ENCODE measurements at regions not wholly inside any gene's neighbourhood (a gene's known extent, or its start where the extent isn't known, plus 50 kb on each side); places are given as distances from the start of the nearest gene placed in this dataset.

GRCh38 chr6:115706324-115706723, 354.4 kb downstream of the FRK start:
- Histone ChIP-seq H3K4me1 (ENCODE audit: insufficient read depth) (no peaks in the 10 kb centered on the region), H3K79me2 (replicated peaks; ENCODE audit: insufficient read depth) (no peaks in the 10 kb centered on the region), H3K9me2 (ENCODE audit: insufficient read depth) (no peaks in the 10 kb centered on the region), H3F3A (replicated peaks; ENCODE audit: low read depth) (no peaks in the 10 kb centered on the region), H3K36me3 (ENCODE audit: insufficient read depth) (no peaks in the 10 kb centered on the region), H3K4me3 (no peak overlapping the region), H3K27ac (ENCODE audit: low read depth) (no peak overlapping the region), H4K20me1 (replicated peaks; ENCODE audit: insufficient read depth) (no peaks in the 10 kb centered on the region; the same call in 1 of the 2 replicates), H3K27me3 (ENCODE audit: insufficient read depth) (no peaks in the 10 kb centered on the region), H2AFZ (no peak overlapping the region), H3K4me2 (no peak overlapping the region)
- Mint-ChIP-seq H3K27me3 (ENCODE audit: insufficient read depth, low read depth, poor library complexity) (no peaks in the 10 kb centered on the region), H3K9me3 (no peaks in the 10 kb centered on the region; the same call in 1 of the 3 replicates), H3K36me3 (ENCODE audit: low read depth) (no peaks in the 10 kb centered on the region), H3K27ac (no peak overlapping the region), H3K4me3 (no peak overlapping the region), H3K4me1 (no peaks in the 10 kb centered on the region)
- TF ChIP-seq ZNF114 (CRISPR knock-in tag; IDR thresholded peaks at IDR 0.05) (no peak), STAT1 (IDR thresholded peaks at IDR 0.05; ENCODE audit: unreplicated experiment) (no peak), ZNF331 (CRISPR knock-in tag; IDR thresholded peaks at IDR 0.05; ENCODE audit: low read depth) (no peak), ZNF462 (CRISPR knock-in tag; IDR thresholded peaks at IDR 0.05) (no peak), POLR2AphosphoS5 (IDR thresholded peaks at IDR 0.05; ENCODE audit: low read depth) (no peak), CREB1 (CRISPR knock-in tag; IDR thresholded peaks at IDR 0.05; ENCODE audit: low read depth) (no peak), NANOG (IDR thresholded peaks at IDR 0.05; ENCODE audit: borderline replicate concordance) (no peak), JUNB (IDR thresholded peaks at IDR 0.05; ENCODE audit: unreplicated experiment) (no peak), EZH2phosphoT487 (IDR thresholded peaks at IDR 0.05; ENCODE audit: unreplicated experiment) (no peak), EZH2 (IDR thresholded peaks at IDR 0.05; ENCODE audit: low read depth, unreplicated experiment) (no peak), CTCF (conservative IDR thresholded peaks at IDR 0.05; ENCODE audit: low read depth in 2 of 2) (no peak)
- TF ChIP-seq, protein P1, sequence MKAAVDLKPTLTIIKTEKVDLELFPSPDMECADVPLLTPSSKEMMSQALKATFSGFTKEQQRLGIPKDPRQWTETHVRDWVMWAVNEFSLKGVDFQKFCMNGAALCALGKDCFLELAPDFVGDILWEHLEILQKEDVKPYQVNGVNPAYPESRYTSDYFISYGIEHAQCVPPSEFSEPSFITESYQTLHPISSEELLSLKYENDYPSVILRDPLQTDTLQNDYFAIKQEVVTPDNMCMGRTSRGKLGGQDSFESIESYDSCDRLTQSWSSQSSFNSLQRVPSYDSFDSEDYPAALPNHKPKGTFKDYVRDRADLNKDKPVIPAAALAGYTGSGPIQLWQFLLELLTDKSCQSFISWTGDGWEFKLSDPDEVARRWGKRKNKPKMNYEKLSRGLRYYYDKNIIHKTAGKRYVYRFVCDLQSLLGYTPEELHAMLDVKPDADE (IDR thresholded peaks at IDR 0.05) = no peak
- TF ChIP-seq, protein P2, sequence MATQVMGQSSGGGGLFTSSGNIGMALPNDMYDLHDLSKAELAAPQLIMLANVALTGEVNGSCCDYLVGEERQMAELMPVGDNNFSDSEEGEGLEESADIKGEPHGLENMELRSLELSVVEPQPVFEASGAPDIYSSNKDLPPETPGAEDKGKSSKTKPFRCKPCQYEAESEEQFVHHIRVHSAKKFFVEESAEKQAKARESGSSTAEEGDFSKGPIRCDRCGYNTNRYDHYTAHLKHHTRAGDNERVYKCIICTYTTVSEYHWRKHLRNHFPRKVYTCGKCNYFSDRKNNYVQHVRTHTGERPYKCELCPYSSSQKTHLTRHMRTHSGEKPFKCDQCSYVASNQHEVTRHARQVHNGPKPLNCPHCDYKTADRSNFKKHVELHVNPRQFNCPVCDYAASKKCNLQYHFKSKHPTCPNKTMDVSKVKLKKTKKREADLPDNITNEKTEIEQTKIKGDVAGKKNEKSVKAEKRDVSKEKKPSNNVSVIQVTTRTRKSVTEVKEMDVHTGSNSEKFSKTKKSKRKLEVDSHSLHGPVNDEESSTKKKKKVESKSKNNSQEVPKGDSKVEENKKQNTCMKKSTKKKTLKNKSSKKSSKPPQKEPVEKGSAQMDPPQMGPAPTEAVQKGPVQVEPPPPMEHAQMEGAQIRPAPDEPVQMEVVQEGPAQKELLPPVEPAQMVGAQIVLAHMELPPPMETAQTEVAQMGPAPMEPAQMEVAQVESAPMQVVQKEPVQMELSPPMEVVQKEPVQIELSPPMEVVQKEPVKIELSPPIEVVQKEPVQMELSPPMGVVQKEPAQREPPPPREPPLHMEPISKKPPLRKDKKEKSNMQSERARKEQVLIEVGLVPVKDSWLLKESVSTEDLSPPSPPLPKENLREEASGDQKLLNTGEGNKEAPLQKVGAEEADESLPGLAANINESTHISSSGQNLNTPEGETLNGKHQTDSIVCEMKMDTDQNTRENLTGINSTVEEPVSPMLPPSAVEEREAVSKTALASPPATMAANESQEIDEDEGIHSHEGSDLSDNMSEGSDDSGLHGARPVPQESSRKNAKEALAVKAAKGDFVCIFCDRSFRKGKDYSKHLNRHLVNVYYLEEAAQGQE (IDR thresholded peaks at IDR 0.05; ENCODE audit: unreplicated experiment) = no peak
- DNase-seq (ENCODE audit: low spot score) = no peak
- no peak for ATAC-seq

All from GM23338 (cell line).